H1 (cell line): ENCODE measurements at regions not wholly inside any gene's neighbourhood (a gene's known extent, or its start where the extent isn't known, plus 50 kb on each side); places are given as distances from the start of the nearest gene placed in this dataset.

Experiments used
- CTCF ChIA-PET: fragments of 300-600 bp; sonication (Branson Sonifier 250); formaldehyde crosslinking; loops from one replicate; lab custom pipeline; 2021; ENCODE audit not compliant: partially characterized antibody; lab: Charles Lee
- POLR2A ChIA-PET: fragments of 300-600 bp; sonication (Branson Sonifier 250); formaldehyde crosslinking; loops from one replicate; lab custom pipeline; 2021; ENCODE audit warnings: inconsistent platforms; ENCODE audit not compliant: partially characterized antibody; lab: Charles Lee
- DNase-seq, 2 experiments: peaks; one replicate each; pipeline versions ENCODE4 v3.0.0 to v3.0.0-alpha.2; 2010 to 2022; ENCODE audit warnings: low spot score in 2 of 2, low read depth in 1 of 2, mixed read lengths in 1 of 2
- FAIRE-seq: peaks from 2 replicates; lab custom pipeline; 2011; peaks lifted over from hg19 to GRCh38; lab: Jason Lieb, UNC
- H2AFZ ChIP-seq: 2 replicates; pipeline ENCODE4 v1.8.1; 2012; ENCODE audit warnings: low read length, inconsistent platforms
- H2AK5ac ChIP-seq: 2 replicates; pipeline ENCODE4 v1.6.1; 2013; ENCODE audit warnings: low read depth, low read length
- H2BK120ac ChIP-seq: replicated peaks from 2 replicates; pipeline ENCODE3; 2013; ENCODE audit warnings: low read depth, low read length, inconsistent platforms
- H2BK12ac ChIP-seq: 2 replicates; pipeline ENCODE4 v1.6.1; 2013; ENCODE audit warnings: low read depth, low read length
- H2BK15ac ChIP-seq: 2 replicates; pipeline ENCODE4 v1.6.1; 2013; ENCODE audit warnings: low read length
- H2BK20ac ChIP-seq: 2 replicates; pipeline ENCODE4 v1.6.1; 2013; ENCODE audit warnings: low read length
- H2BK5ac ChIP-seq: 2 replicates; pipeline ENCODE4 v1.6.1; 2013; ENCODE audit warnings: low read depth, low read length
- H3K14ac ChIP-seq: 2 replicates; pipeline ENCODE4 v1.6.1; 2013; ENCODE audit warnings: inconsistent platforms; ENCODE audit not compliant: insufficient read length
- H3K18ac ChIP-seq: 2 replicates; pipeline ENCODE4 v1.6.1; 2013; ENCODE audit warnings: low read length; ENCODE audit errors: extremely low read depth
- H3K23ac ChIP-seq: 2 replicates; pipeline ENCODE4 v1.6.1; 2013; ENCODE audit warnings: inconsistent platforms; ENCODE audit not compliant: insufficient read length
- H3K23me2 ChIP-seq: 2 replicates; pipeline ENCODE4 v1.6.1; 2013; ENCODE audit warnings: low read depth, low read length
- H3K27ac ChIP-seq: 2 replicates; pipeline ENCODE4 v1.6.1; 2011; ENCODE audit warnings: low read depth, low read length, inconsistent platforms
- H3K27me3 ChIP-seq, 4 experiments: replicated peaks in 1 of 4; 1 replicate in 1 of 4; 2 replicates in 3 of 4; pipeline versions ENCODE4 v1.6.1 to v1.8.1; 2011 to 2013; ENCODE audit warnings: low read length in 3 of 4, mild to moderate bottlenecking in 3 of 4, inconsistent platforms in 2 of 4, mixed read lengths in 2 of 4, moderate library complexity in 1 of 4; ENCODE audit not compliant: control insufficient read depth in 3 of 4, insufficient read depth in 3 of 4; ENCODE audit errors: extremely low read depth in 1 of 4
- H3K36me3 ChIP-seq, 4 experiments: 2 replicates each; pipeline versions ENCODE4 v1.6.1 to v1.8.1; 2011 to 2013; ENCODE audit warnings: mild to moderate bottlenecking in 4 of 4, low read length in 3 of 4, moderate library complexity in 2 of 4, control low read depth in 1 of 4, inconsistent platforms in 1 of 4; ENCODE audit not compliant: insufficient read depth in 4 of 4, control insufficient read depth in 2 of 4
- H3K4ac ChIP-seq: replicated peaks from 2 replicates; pipeline ENCODE3; 2013; ENCODE audit warnings: low read length, low read depth, mixed read lengths, inconsistent platforms; ENCODE audit not compliant: insufficient read length
- H3K4me1 ChIP-seq, 4 experiments: replicated peaks in 1 of 4; 1 replicate in 1 of 4; 2 replicates in 3 of 4; pipeline versions ENCODE4 v1.6.1 to v1.8.1; 2011 to 2013; ENCODE audit warnings: low read length in 3 of 4, inconsistent platforms in 2 of 4, mixed read lengths in 1 of 4; ENCODE audit not compliant: insufficient read depth in 4 of 4, control insufficient read depth in 3 of 4
- H3K4me2 ChIP-seq, 2 experiments: 2 replicates each; pipeline versions ENCODE4 v1.6.1 to v1.8.1; 2011 to 2013; ENCODE audit warnings: low read depth in 2 of 2, low read length in 2 of 2, control low read depth in 1 of 2, inconsistent platforms in 1 of 2, mild to moderate bottlenecking in 1 of 2; ENCODE audit not compliant: insufficient read depth in 1 of 2
- H3K4me3 ChIP-seq, 4 experiments: fragments of 200-600, 300-600 bp in 1 of 4; sonication (generic), shearing (Covaris generic), sonication (Bioruptor Twin) in 1 of 4; 2 replicates each; pipeline versions ENCODE4 v1.5.1 to v1.8.1; 2011 to 2016; ENCODE audit warnings: low read length in 4 of 4, low read depth in 3 of 4, control low read depth in 2 of 4, inconsistent platforms in 2 of 4, mild to moderate bottlenecking in 2 of 4, mixed read lengths in 1 of 4, moderate library complexity in 1 of 4; ENCODE audit not compliant: insufficient read depth in 2 of 4; ENCODE audit errors: extremely low read depth in 1 of 4
- H3K56ac ChIP-seq: replicated peaks from 2 replicates; pipeline ENCODE3; 2013; ENCODE audit warnings: low read depth, mild to moderate bottlenecking, mixed read lengths, low read length, inconsistent platforms; ENCODE audit not compliant: insufficient read length
- H3K79me1 ChIP-seq: 2 replicates; pipeline ENCODE4 v1.6.1; 2013; ENCODE audit warnings: low read depth, low read length, control low read depth
- H3K79me2 ChIP-seq, 2 experiments: 2 replicates each; pipeline versions ENCODE4 v1.6.1 to v1.8.1; 2012 to 2013; ENCODE audit warnings: low read length in 2 of 2, mild to moderate bottlenecking in 2 of 2, inconsistent platforms in 1 of 2; ENCODE audit not compliant: insufficient read depth in 2 of 2, control insufficient read depth in 1 of 2
- H3K9ac ChIP-seq, 4 experiments: replicated peaks in 1 of 4; 1 replicate in 1 of 4; 2 replicates in 3 of 4; pipeline versions ENCODE4 v1.6.1 to v1.8.1; 2011 to 2013; ENCODE audit warnings: low read depth in 3 of 4, low read length in 3 of 4, control low read depth in 2 of 4, mild to moderate bottlenecking in 2 of 4, moderate library complexity in 2 of 4, inconsistent platforms in 1 of 4; ENCODE audit errors: extremely low read depth in 1 of 4
- H3K9me3 ChIP-seq, 2 experiments: 2 replicates each; pipeline versions ENCODE4 v1.6.1 to v1.8.1; 2012 to 2013; ENCODE audit warnings: mild to moderate bottlenecking in 2 of 2, moderate library complexity in 2 of 2, control low read depth in 1 of 2, inconsistent platforms in 1 of 2, low read depth in 1 of 2, low read length in 1 of 2, mixed read lengths in 1 of 2; ENCODE audit not compliant: insufficient read depth in 2 of 2
- H4K20me1 ChIP-seq, 2 experiments: replicated peaks in 1 of 2; 2 replicates each; pipeline versions ENCODE3 to v1.8.1; 2011 to 2013; ENCODE audit warnings: inconsistent platforms in 2 of 2, low read length in 2 of 2, mild to moderate bottlenecking in 1 of 2; ENCODE audit not compliant: insufficient read depth in 2 of 2, control insufficient read depth in 1 of 2
- H4K5ac ChIP-seq: 2 replicates; pipeline ENCODE4 v1.6.1; 2013; ENCODE audit warnings: low read length, low read depth, mixed read lengths, inconsistent platforms; ENCODE audit not compliant: insufficient read length
- H4K8ac ChIP-seq: 2 replicates; pipeline ENCODE4 v1.8.0; 2013; ENCODE audit warnings: mild to moderate bottlenecking, moderate library complexity, low read length, inconsistent platforms; ENCODE audit not compliant: insufficient read depth; ENCODE audit errors: extremely low read depth
- H4K91ac ChIP-seq: replicated peaks from 2 replicates; pipeline ENCODE3; 2013; ENCODE audit warnings: low read length, mixed read lengths, inconsistent platforms; ENCODE audit not compliant: insufficient read length
- CBX5 ChIP-seq: fragments of 300-800, 300-1000 bp; sonication (generic); IDR thresholded peaks from 2 replicates; pipeline ENCODE4 v1.7.1; 2016; ENCODE audit warnings: antibody characterized with exemption, low read length, low read depth
- CTBP2 ChIP-seq: IDR thresholded peaks from 2 replicates; pipeline ENCODE4 v1.7.0; 2011; ENCODE audit warnings: borderline replicate concordance, mild to moderate bottlenecking, moderate library complexity, mixed read lengths, low read length; ENCODE audit not compliant: insufficient read depth, insufficient read length
- FOSL1 ChIP-seq: IDR thresholded peaks from 2 replicates; pipeline ENCODE4 v1.6.1; 2011; ENCODE audit warnings: mild to moderate bottlenecking, low read depth, low read length, moderate library complexity; ENCODE audit not compliant: insufficient read depth
- JUND ChIP-seq: IDR thresholded peaks from 2 replicates; pipeline ENCODE4 v1.6.1; 2011; ENCODE audit warnings: mild to moderate bottlenecking, improper control_type of control experiment, low read length
- TCF12 ChIP-seq: IDR thresholded peaks from 2 replicates; pipeline ENCODE4 v1.6.1; 2011; ENCODE audit warnings: low read depth, mild to moderate bottlenecking, low read length
- TEAD4 ChIP-seq: IDR thresholded peaks from 2 replicates; pipeline ENCODE4 v1.6.1; 2012; ENCODE audit warnings: low read depth, low read length, inconsistent platforms, mixed read lengths
- WGBS, 2 experiments: shearing (Covaris generic) in 1 of 2; methylation state at CpG; one replicate each; pipeline versions ENCODE4 v1.1.6 to v1.1.7; 2013 to 2015; ENCODE audit warnings: low lambda C conversion rate in 2 of 2, mixed read lengths in 2 of 2, inconsistent platforms in 1 of 2, low coverage in 1 of 2, missing lambda C conversion rate in 1 of 2; ENCODE audit not compliant: insufficient replicate concordance in 2 of 2, insufficient coverage in 1 of 2, insufficient read length in 1 of 2; ENCODE audit errors: extremely low coverage in 1 of 2, missing lambda C conversion rate in 1 of 2; 5-methylcytosine and 5-hydroxymethylcytosine counted together

GRCh38 chrX:77061545-77061944, 385.6 kb upstream of the FGF16 start:
- Histone ChIP-seq H3K56ac (no peak overlapping the region), H3K27me3 (no peaks in the 10 kb centered on the region), H3K18ac (no peak overlapping the region), H3K79me2 (no peaks in the 10 kb centered on the region), H3K79me1 (no peaks in the 10 kb centered on the region), H3K9ac (no peak overlapping the region), H2BK120ac (no peak overlapping the region), H2BK20ac (no peak overlapping the region), H3K36me3 (no peaks in the 10 kb centered on the region), H2BK15ac (no peak overlapping the region), H3K4me2 (no peak overlapping the region), H4K8ac (no peak overlapping the region), H3K14ac (no peak overlapping the region), H3K23ac (no peak overlapping the region), H3K4ac (no peak overlapping the region), H2AFZ (no peak overlapping the region), H3K4me3 (no peak overlapping the region), H2AK5ac (no peak overlapping the region), H2BK5ac (no peak overlapping the region), H3K9me3 (no peaks in the 10 kb centered on the region), H3K27ac (no peak overlapping the region), H3K4me1 (no peaks in the 10 kb centered on the region), H4K20me1 (no peaks in the 10 kb centered on the region), H4K5ac (no peak overlapping the region), H2BK12ac (no peak overlapping the region), H3K23me2 (no peaks in the 10 kb centered on the region), H4K91ac (no peak overlapping the region)
- CTCF ChIA-PET = interaction anchor here (1.0 to 1.1 kb wide), 2 partner anchors 12 to 17 kb away, joined by 3 read pairs; no protein-coding TSS in a partner anchor
- POLR2A ChIA-PET = no interaction called here
- no peak for TF ChIP-seq CBX5
- no peak for TF ChIP-seq JUND
- TF ChIP-seq TEAD4 = no peak
- no peak for TF ChIP-seq TCF12
- no peak for TF ChIP-seq FOSL1
- TF ChIP-seq CTBP2 = no peak
- 77% methylated on average over 3 of the region's 3 CpGs; no CpG with 5 or more reads in 1 of the 2 experiments for whole genome bisulfite sequencing, 2 experiments
- no peak for DNase-seq
- FAIRE-seq = no peak
